ENCODE measurements at regions not wholly inside any gene's neighbourhood (a gene's known extent, or its start where the extent isn't known, plus 50 kb on each side); places are given as distances from the start of the nearest gene placed in this dataset.
A peak's percentile ranks its signal among the peaks of the same experiment; 100 is the strongest.

GRCh38 chr1:5648410-5649165 lies 343.6 kb downstream of the NPHP4 start:
- no peak for ATAC-seq
- Histone ChIP-seq H4K20me1 (ENCODE audit: control insufficient read depth, insufficient read depth) (no peaks in the 10 kb centered on the region), H3K9me3 (replicated peaks; ENCODE audit: control insufficient read depth, insufficient read depth, low read length) (no peaks in the 10 kb centered on the region; the same call in 2 of the 3 replicates), H3K27me3 (replicated peaks in 1 of 2; ENCODE audit: control insufficient read depth in 2 of 2, insufficient read depth in 2 of 2, low read length in 1 of 2) (no peaks in the 10 kb centered on the region), H3K9ac (ENCODE audit: control insufficient read depth, insufficient read depth, low read length) (no peak overlapping the region), H3K4me1 (ENCODE audit: control insufficient read depth, insufficient read depth, low read length) (no peaks in the 10 kb centered on the region), H3K36me3 (ENCODE audit: control insufficient read depth in 2 of 2, insufficient read depth in 2 of 2, low read length in 1 of 2) (no peaks in the 10 kb centered on the region), H2AFZ (ENCODE audit: control insufficient read depth, low read depth, low read length) (no peak overlapping the region), H3K4me2 (ENCODE audit: control insufficient read depth, insufficient read depth) (no peak overlapping the region), H3K4me3 (no peak overlapping the region), H3K27ac (ENCODE audit: control insufficient read depth, insufficient read depth) (no peak overlapping the region), H3K79me2 (ENCODE audit: control insufficient read depth, insufficient read depth, low read length) (no peaks in the 10 kb centered on the region)
- ChIA-PET CTCF (interaction anchor here (0.6 kb wide), 1 partner anchor 42 kb away, joined by 3 read pairs; no protein-coding TSS in a partner anchor), RAD21 (ENCODE audit: unreplicated experiment) (no interaction called here), POLR2A (no interaction called here), SMC1A (ENCODE audit: uncharacterized antibody, unreplicated experiment) (no interaction called here)
- intact Hi-C loops (cut with micrococcal nuclease; ENCODE audit: unreplicated experiment) (no loop called here), in situ Hi-C loops (cut with MboI) (no loop called here)
- WGBS (ENCODE audit: insufficient coverage, insufficient replicate concordance, low lambda C conversion rate, missing lambda C conversion rate), result 14% methylated on average over 10 of the region's 10 CpGs
- DNase-seq (ENCODE audit: low read depth, low spot score), result no peak
- FAIRE-seq, result no peak
- TF ChIP-seq NR2F1 (conservative IDR thresholded peaks at IDR 0.05), result peak; percentile 44; the same call in 1 of the 2 replicates
- no peak for TF ChIP-seq USF2 (IDR thresholded peaks at IDR 0.05; ENCODE audit: borderline replicate concordance, low read depth, low read length)
- TF ChIP-seq ZBTB40 (IDR thresholded peaks at IDR 0.05; ENCODE audit: borderline replicate concordance), result peak; percentile 68
- no TSS peak for BruUV-seq (replicated peaks)
